ENCODE measurements at regions not wholly inside any gene's neighbourhood (a gene's known extent, or its start where the extent isn't known, plus 50 kb on each side); places are given as distances from the start of the nearest gene placed in this dataset.

- no peak for TF ChIP-seq CTCF (tag by site-specific recombination; IDR thresholded peaks at IDR 0.05)
- no peak for TF ChIP-seq PATZ1 (tag by site-specific recombination; IDR thresholded peaks at IDR 0.05)
- TF ChIP-seq KLF17 (tag by site-specific recombination; IDR thresholded peaks at IDR 0.05), result no peak
- no peak for TF ChIP-seq YY1 (tag by site-specific recombination; IDR thresholded peaks at IDR 0.05)
- no peak for TF ChIP-seq SCRT2 (tag by site-specific recombination; IDR thresholded peaks at IDR 0.05)
- TF ChIP-seq ZBTB21 (tag by site-specific recombination; IDR thresholded peaks at IDR 0.05), result no peak
- no peak for TF ChIP-seq ZNF785 (tag by site-specific recombination; IDR thresholded peaks at IDR 0.05)
Observed at GRCh38 chr13:104253063-104253680, 1187.0 kb upstream of the SLC10A2 start.
